WI38 (cell line): ENCODE measurements at regions not wholly inside any gene's neighbourhood (a gene's known extent, or its start where the extent isn't known, plus 50 kb on each side); places are given as distances from the start of the nearest gene placed in this dataset.

ENCODE experiments used
- H3K4me3 ChIP-seq: 2 replicates; pipeline ENCODE4 v1.5.1; 2011; ENCODE audit warnings: low read depth, mild to moderate bottlenecking, control low read depth, low read length
- TF ChIP-seq, protein P1 (sequence below): IDR thresholded peaks from 2 replicates; pipeline ENCODE4 v1.5.1; 2012; ENCODE audit warnings: low read depth, mild to moderate bottlenecking, control low read depth, low read length

DNA sequence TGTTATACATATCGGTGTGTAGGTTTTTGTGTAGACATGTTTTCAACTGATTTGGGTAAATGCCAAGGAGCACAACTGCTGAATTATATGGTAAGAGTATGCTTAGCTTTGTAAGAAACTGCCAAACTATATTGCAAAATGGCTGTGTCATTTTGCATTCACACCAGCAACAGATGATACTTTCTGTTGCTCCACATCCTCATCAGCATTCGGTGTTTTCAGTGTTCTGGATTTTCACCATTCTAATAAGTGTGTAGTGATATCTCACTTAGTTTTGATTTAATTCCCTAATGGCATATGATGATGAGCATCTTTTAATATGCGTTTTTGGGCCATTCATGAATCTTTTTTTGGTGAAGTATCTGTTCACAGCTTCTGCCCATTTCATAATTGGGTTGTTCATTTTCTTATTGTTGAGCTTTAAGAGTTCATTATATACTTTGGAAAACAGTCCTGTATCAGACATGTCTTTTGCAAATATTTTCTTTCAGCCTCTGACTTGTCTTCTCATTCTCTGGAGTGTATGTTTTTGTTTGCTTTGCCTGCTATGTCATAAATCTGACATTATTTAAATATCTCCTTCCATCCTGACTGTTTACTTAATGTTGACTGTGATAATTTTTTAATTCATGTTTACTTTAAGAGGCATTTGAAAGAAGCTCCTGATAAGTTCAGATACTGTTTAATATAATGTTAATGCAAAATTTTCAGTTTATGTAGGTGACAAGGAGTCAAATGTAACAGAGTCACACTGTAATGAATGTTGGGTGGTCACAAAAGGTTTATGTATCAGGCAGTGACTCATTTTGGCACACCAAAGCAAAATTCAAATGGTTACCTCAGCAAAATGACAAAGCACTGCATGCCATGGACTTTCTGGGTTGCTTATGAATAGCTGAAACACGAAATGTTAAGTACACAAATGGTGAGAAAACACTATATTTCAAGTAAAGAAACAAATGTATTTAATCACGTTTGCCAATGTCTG is 181.1 kb upstream of the DAB2 start:
- TF ChIP-seq, protein P1, sequence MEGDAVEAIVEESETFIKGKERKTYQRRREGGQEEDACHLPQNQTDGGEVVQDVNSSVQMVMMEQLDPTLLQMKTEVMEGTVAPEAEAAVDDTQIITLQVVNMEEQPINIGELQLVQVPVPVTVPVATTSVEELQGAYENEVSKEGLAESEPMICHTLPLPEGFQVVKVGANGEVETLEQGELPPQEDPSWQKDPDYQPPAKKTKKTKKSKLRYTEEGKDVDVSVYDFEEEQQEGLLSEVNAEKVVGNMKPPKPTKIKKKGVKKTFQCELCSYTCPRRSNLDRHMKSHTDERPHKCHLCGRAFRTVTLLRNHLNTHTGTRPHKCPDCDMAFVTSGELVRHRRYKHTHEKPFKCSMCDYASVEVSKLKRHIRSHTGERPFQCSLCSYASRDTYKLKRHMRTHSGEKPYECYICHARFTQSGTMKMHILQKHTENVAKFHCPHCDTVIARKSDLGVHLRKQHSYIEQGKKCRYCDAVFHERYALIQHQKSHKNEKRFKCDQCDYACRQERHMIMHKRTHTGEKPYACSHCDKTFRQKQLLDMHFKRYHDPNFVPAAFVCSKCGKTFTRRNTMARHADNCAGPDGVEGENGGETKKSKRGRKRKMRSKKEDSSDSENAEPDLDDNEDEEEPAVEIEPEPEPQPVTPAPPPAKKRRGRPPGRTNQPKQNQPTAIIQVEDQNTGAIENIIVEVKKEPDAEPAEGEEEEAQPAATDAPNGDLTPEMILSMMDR, result no peak
- no peak overlapping the region for H3K4me3 ChIP-seq

DNA sequence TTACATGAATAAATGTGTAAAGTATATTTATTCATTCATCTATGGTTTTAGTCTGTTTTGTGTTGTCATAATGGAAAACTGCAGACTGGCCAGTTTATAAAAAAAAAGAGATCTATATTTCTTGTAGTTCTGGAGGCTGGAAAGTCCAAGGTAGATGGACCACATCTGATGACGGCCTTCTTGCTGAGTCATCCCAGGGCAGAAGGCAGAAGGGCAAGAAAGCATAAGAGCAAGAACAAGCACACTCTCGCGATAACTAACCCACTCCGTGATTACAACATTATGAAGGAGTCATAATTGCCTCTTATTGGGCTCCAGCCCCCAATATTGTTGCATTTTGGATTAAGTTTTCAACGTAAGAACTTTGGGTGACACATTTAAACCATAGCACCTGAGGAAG is 180.4 kb upstream of the DAB2 start:
- no peak overlapping the region for H3K4me3 ChIP-seq

GRCh38 chr5:39604491-39604890 is 179.7 kb upstream of the DAB2 start:
- no peak overlapping the region for H3K4me3 ChIP-seq
- TF ChIP-seq, protein P1, result no peak

More for the DNA sequence above, 180.4 kb upstream of the DAB2 start:
- TF ChIP-seq, protein P1, result no peak

GRCh38 chr5:39599721-39600431 is 175.1 kb upstream of the DAB2 start:
- no peak overlapping the region for H3K4me3 ChIP-seq
- TF ChIP-seq, protein P1, result peak; percentile 7; the same call in 1 of the 2 replicates

GRCh38 chr5:39598661-39599248 is 174.0 kb upstream of the DAB2 start:
- TF ChIP-seq, protein P1, result no peak

DNA sequence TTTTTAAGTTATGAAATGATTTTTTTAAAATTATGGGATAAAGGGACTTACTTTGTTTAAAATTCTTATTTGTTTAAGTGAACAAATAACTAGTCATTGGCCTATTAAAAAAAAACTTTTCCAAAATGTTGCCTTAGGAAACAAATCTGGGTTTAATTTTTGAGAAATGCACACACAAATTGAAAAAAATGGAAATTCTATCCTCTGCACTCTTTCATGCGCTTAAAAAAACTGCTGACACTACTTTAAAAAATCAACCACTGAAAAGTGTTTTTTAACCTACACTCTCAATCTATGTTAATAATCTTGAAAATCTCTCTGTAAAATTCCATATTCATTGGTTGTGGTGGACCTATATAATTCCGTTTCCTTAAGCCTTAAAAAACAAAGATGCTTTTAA is 163.4 kb upstream of the DAB2 start:
- H3K4me3 ChIP-seq, result no peak overlapping the region
- TF ChIP-seq, protein P1, result no peak

More at GRCh38 chr5:39598661-39599248, 174.0 kb upstream of the DAB2 start:
- no peak overlapping the region for H3K4me3 ChIP-seq
